ENCODE measurements at regions not wholly inside any gene's neighbourhood (a gene's known extent, or its start where the extent isn't known, plus 50 kb on each side); places are given as distances from the start of the nearest gene placed in this dataset.
"Not testable (repeated sequence)": the region's sequence is repeated elsewhere in the genome, so short reads cannot be mapped to it uniquely, and the experiment has no call there.

GRCh38 chr2:8144131-8144631 is 537.7 kb upstream of the ID2 start (continued):
- TF ChIP-seq GABPA (IDR thresholded peaks at IDR 0.05 in 1 of 2, conservative IDR thresholded peaks at IDR 0.05 in 1 of 2) (peak in 1 of 2 donors; percentile 28), ATF3 (IDR thresholded peaks at IDR 0.05) (peak; percentile 17), CTCF (IDR thresholded peaks at IDR 0.05; ENCODE audit: low read depth, low read length, missing input control) (no peak)

GRCh38 chr2:8144785-8145184 is 537.1 kb upstream of the ID2 start:
- Histone ChIP-seq H3K27me3 (ENCODE audit: control insufficient read depth in 4 of 4, insufficient read depth in 4 of 4, low read length in 3 of 4) (no peaks in the 10 kb centered on the region), H3K4me1 (ENCODE audit: control insufficient read depth in 4 of 4, insufficient read depth in 4 of 4, low read length in 3 of 4) (peaks cover 2 to 47% (median 21%) of the 10 kb centered on the region in 4 donors), H3K36me3 (ENCODE audit: control insufficient read depth in 4 of 4, insufficient read depth in 3 of 4, low read depth in 1 of 4, low read length in 3 of 4) (peaks cover 0 to 11% (median 0%) of the 10 kb centered on the region in 4 donors), H3K27ac (ENCODE audit: low read depth in 1 of 2, low read length in 2 of 2) (peak overlapping the region; percentile 99 to 100), H3K9me3 (ENCODE audit: control insufficient read depth in 4 of 4, low read length in 3 of 4) (no peaks in the 10 kb centered on the region), H3K9ac (ENCODE audit: low read depth in 1 of 2, low read length in 2 of 2) (no peak overlapping the region), H3K4me3 (ENCODE audit: low read depth in 1 of 3, low read length in 3 of 3) (no peak overlapping the region)
- WGBS: 95% methylated on average over 3 of the region's 3 CpGs
- DNase-seq (ENCODE audit: low spot score): no peak
- TF ChIP-seq FOXA2 (IDR thresholded peaks at IDR 0.05) (no peak), JUND (IDR thresholded peaks at IDR 0.05) (peak in 1 of 2 donors; percentile 5)

GRCh38 chr2:8145375-8145774 is 536.5 kb upstream of the ID2 start:
- H3K36me3 ChIP-seq (ENCODE audit: control insufficient read depth in 4 of 4, insufficient read depth in 3 of 4, low read depth in 1 of 4, low read length in 3 of 4): peaks cover 0 to 11% (median 0%) of the 10 kb centered on the region in 4 donors
- H3K9ac ChIP-seq (ENCODE audit: low read depth in 1 of 2, low read length in 2 of 2); H3K4me3 ChIP-seq (ENCODE audit: low read depth in 1 of 3, low read length in 3 of 3); H3K9me3 ChIP-seq (ENCODE audit: control insufficient read depth in 4 of 4, low read length in 3 of 4); DNase-seq (ENCODE audit: low spot score); H3K27me3 ChIP-seq (ENCODE audit: control insufficient read depth in 4 of 4, insufficient read depth in 4 of 4, low read length in 3 of 4): not testable (repeated sequence)
- H3K4me1 ChIP-seq (ENCODE audit: control insufficient read depth in 4 of 4, insufficient read depth in 4 of 4, low read length in 3 of 4): peaks cover 2 to 47% (median 21%) of the 10 kb centered on the region in 4 donors
- H3K27ac ChIP-seq (ENCODE audit: low read depth in 1 of 2, low read length in 2 of 2): peak overlapping the region; percentile 99 to 100
- 84% methylated on average over 2 of the region's 2 CpGs for WGBS

- Histone ChIP-seq H3K9ac (ENCODE audit: low read depth in 1 of 2, low read length in 2 of 2) (no peak overlapping the region), H3K27ac (ENCODE audit: low read depth in 1 of 2, low read length in 2 of 2) (peak overlapping the region; percentile 99 to 100), H3K27me3 (ENCODE audit: control insufficient read depth in 4 of 4, insufficient read depth in 4 of 4, low read length in 3 of 4) (no peaks in the 10 kb centered on the region), H3K4me3 (ENCODE audit: low read depth in 1 of 3, low read length in 3 of 3) (no peak overlapping the region), H3K4me1 (ENCODE audit: control insufficient read depth in 4 of 4, insufficient read depth in 4 of 4, low read length in 3 of 4) (peaks cover 2 to 43% (median 21%) of the 10 kb centered on the region in 4 donors), H3K36me3 (ENCODE audit: control insufficient read depth in 4 of 4, insufficient read depth in 3 of 4, low read depth in 1 of 4, low read length in 3 of 4) (peaks cover 0 to 11% (median 0%) of the 10 kb centered on the region in 4 donors), H3K9me3 (ENCODE audit: control insufficient read depth in 4 of 4, low read length in 3 of 4) (no peaks in the 10 kb centered on the region)
- WGBS: 48% methylated on average over 5 of the region's 5 CpGs
- no peak for DNase-seq (ENCODE audit: low spot score)
- no peak for TF ChIP-seq HNF4G (IDR thresholded peaks at IDR 0.05)
- no peak for TF ChIP-seq ZBTB33 (IDR thresholded peaks at IDR 0.05)
- TF ChIP-seq NR2F2 (IDR thresholded peaks at IDR 0.05): no peak
- peak in 1 of 2 donors; percentile 16 for TF ChIP-seq JUND (IDR thresholded peaks at IDR 0.05)
- no peak for TF ChIP-seq FOXA1 (IDR thresholded peaks at IDR 0.05)
- TF ChIP-seq RXRA (IDR thresholded peaks at IDR 0.05): peak; percentile 77 to 83
- peak; percentile 13 for TF ChIP-seq FOXA2 (IDR thresholded peaks at IDR 0.05)
- TF ChIP-seq YY1 (IDR thresholded peaks at IDR 0.05): peak; percentile 42
- no peak for TF ChIP-seq ATF3 (IDR thresholded peaks at IDR 0.05)
- TF ChIP-seq HNF4A (conservative IDR thresholded peaks at IDR 0.05): peak; percentile 51 to 53
- TF ChIP-seq RAD21 (IDR thresholded peaks at IDR 0.05): peak; percentile 53 to 75
- no peak for TF ChIP-seq REST (IDR thresholded peaks at IDR 0.05)
- no peak for TF ChIP-seq EGR1 (IDR thresholded peaks at IDR 0.05; ENCODE audit: low read depth in 2 of 2)
- TF ChIP-seq GABPA (IDR thresholded peaks at IDR 0.05 in 1 of 2, conservative IDR thresholded peaks at IDR 0.05 in 1 of 2): no peak
- TF ChIP-seq TAF1 (conservative IDR thresholded peaks at IDR 0.05): no peak
Observed at GRCh38 chr2:8146132-8147005, 535.5 kb upstream of the ID2 start.
